Stimulated activated CD4-positive, alpha-beta T cell treated with anti-CD3 and anti-CD28 coated beads, Interleukin-1b, Interleukin-23, amount 100 ng/mL, for 48 hours (primary cell): ENCODE measurements at regions not wholly inside any gene's neighbourhood (a gene's known extent, or its start where the extent isn't known, plus 50 kb on each side); places are given as distances from the start of the nearest gene placed in this dataset.
"Not testable (repeated sequence)": the region's sequence is repeated elsewhere in the genome, so short reads cannot be mapped to it uniquely, and the experiment has no call there.

Source experiments
- DNase-seq: peaks from one replicate; pipeline ENCODE4 v3.0.0-alpha.2; 2020

DNA sequence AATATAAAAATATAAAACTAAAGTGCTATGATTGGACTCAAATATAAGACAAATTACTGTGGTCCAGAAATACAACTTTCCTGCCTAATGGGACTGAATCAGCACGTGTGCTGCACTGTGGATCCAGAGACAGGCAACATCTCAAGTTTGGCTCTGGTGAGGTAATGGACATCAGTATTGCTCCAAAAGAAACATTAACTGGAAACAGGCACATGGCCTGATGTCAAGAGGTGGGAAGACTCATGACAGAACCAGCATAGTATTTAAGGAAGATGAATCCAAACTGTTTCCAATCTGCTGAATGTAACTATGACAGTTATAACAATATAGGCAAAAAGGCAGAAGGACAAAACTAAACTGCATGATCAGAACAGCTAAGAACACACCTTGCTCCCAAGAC, 354.6 kb downstream of the FSIP2 start:
- DNase-seq = no peak

- no peak for DNase-seq
Measured at GRCh38 chr2:186098821-186099220, 360.2 kb downstream of the FSIP2 start.

DNA sequence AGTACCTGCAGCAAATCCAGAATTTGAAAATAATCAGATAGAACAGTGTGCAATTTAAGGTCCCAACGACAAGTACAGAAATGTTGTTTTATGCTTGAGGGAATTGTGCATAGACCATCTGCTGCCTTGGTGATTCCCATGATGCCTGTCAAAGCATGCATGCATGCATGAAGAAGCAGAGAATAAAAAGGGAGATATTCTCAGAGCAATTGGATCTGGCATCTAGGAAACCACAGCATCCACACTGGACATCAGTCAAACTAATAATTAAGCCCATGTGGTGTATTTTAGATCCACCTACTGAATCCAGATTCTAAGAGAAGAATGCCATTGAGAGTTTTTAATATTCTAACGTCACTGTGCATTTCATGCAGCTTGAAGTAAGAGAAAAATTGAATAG, 361.2 kb downstream of the FSIP2 start:
- no peak for DNase-seq

- no peak for DNase-seq
Measured at GRCh38 chr2:186100636-186101035, 362.0 kb downstream of the FSIP2 start.

DNA sequence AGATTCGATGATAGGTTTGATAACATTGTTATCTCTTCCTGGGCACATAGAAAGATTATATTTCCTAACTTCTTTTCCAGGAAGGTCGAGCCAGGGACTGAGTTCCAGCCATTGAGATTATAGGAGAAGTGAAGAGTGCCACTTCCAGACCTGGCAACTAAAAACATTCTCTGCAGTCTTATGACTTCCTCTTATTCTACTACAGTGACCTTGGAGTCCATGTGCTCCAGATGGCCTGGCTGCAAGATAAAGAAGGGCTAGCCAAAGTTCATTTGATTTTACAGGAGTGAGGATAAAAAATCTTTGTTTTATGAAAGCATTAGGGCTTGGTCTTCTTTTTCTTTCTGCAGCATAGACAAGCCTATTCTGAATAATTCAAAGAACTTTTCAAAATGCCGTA, 363.0 kb downstream of the FSIP2 start:
- no peak for DNase-seq

DNA sequence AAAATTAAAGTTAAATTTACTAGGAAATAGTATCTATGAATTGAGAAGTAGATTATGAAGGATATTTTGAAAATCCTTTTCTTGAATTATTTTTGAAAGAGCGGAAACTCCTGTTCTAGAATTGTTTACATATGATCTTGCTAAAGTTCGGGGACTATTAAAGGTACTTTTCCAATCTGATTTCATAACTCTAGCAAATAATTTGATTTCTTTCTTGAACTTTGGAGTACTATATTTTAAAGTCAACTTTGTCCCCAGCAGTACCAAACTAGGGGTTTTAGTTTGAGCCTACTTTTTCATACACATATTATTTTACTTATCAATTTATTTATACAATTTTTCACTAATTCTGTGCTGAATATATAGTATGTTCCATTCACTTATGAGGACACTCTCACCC, 364.7 kb downstream of the FSIP2 start:
- no peak for DNase-seq

DNA sequence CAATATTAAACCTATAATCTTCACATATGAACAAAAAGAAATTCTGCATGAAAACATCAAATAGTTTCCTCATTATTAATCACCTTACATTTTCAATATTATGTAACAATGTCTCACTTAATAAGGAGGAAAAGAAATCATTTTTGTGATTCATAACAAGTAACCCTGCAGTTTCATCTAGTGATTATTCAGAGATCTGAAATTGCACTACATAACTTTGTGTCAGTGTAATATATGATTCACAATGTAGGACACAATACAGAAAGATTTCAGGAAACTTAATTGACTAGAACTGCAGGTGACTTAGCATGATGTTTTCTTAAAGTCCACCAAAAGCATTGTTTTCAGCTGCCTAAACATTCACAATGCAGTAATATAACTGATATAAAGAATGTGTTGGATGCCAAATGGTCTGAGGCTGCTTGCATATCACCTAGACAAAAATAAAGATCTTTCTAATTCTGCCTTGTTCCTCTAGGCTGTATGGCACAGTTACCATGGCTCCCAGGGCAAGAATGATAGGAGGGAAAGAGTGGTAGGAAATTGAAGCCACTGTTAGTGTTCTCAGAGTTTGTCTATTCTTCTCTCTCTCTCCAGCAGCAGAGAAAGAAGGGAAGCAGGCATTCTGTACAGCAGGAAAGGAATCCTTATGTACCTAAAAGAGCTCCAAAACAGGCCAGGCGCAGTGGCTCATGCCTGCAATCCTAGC, 366.6 kb downstream of the FSIP2 start:
- no peak for DNase-seq

DNA sequence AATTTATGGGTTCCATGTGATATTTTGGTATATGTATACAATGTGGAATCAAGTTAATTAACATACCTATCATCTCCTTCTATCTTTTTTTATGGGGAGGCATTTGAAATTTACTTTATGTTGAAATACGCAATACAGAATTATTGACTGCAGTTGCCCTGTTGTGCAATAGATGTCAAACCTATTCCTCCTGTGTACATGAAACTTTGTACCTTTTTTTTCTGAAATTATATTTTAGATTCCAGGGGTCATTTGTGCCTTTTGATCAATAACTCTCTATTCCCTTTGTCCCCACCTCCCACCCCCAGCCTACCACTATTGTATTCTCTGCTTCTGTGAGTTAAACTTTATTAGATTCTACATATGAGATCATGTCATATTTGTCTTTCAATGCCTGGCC, 369.9 kb downstream of the FSIP2 start:
- DNase-seq = no peak

DNA sequence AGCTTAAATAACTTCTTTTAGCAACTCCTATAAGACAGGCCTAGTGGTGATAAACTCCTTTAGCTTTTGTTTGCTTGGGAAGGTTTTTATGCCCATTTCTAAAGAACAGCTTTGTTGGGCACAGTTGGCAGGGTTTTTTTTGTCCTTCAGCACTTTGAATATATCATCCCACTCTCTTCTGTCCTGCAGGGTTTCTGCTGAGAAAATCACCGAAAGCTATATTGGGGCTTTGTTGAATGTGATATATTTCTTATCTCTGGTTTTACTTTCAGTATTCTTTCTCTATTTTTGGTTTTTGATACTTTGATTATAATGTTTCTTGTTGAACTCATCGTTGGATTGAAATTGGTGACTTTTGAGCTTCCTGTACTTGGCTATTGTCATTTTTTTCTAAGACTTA, 372.8 kb upstream of the ZC3H15 start:
- DNase-seq = no peak

DNA sequence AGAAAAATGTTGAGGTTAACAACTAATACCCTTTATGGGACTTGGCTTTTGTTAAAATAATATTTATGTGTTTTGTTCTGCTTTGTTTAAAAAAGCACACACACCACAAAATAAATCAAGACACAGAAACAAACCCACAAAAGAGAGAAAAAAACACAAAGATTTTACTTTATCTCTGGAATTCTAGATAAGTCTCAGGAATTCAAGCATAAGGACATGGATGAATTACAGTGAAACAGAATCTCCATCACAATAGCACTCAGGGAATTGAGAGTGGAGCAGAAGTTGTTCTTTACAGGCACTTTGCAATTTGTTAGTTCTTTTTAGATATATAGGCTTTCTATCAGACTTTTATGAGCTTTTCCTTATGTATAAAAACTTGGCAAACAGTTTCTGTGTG, 360.9 kb upstream of the ZC3H15 start:
- DNase-seq = no peak

DNA sequence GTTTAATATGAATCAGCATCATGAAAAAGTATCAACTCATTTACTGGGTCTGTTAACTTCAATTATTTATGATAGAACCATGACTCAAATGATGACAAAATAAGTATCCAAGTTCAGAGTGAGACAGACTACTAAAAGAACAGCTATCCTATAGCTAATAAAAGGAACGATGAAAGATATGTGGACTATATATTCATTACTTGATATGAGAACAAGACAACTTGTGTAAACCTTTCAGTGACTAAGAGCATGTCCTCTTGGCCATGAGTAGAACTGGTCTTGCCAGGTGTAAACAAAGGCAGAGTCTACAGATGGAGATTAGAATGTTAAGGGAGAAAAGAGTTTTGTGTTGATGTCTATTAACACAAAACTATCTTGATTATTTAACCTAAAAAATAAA, 360.4 kb upstream of the ZC3H15 start:
- no peak for DNase-seq

DNA sequence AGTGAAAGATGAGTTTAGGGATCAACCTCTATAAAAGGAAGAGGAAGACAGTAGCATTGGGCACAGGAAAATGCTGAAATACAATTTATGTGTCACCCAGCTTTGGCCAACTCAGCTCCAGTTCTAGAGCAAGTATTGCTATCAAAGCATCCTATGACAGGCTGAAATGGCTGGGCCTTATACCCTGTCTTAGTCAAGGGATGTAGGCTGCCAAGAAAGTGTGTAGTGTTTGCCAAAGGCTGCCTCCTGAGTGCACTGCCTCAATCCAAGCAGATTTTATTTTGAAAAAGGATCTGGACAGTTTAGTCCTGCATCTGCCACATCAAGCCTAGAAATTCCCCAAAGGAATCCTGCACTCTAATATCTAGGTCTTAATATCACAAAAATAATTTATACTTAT, 359.9 kb upstream of the ZC3H15 start:
- no peak for DNase-seq

GRCh38 chr2:186129767-186130581, 356.1 kb upstream of the ZC3H15 start:
- no peak for DNase-seq

DNA sequence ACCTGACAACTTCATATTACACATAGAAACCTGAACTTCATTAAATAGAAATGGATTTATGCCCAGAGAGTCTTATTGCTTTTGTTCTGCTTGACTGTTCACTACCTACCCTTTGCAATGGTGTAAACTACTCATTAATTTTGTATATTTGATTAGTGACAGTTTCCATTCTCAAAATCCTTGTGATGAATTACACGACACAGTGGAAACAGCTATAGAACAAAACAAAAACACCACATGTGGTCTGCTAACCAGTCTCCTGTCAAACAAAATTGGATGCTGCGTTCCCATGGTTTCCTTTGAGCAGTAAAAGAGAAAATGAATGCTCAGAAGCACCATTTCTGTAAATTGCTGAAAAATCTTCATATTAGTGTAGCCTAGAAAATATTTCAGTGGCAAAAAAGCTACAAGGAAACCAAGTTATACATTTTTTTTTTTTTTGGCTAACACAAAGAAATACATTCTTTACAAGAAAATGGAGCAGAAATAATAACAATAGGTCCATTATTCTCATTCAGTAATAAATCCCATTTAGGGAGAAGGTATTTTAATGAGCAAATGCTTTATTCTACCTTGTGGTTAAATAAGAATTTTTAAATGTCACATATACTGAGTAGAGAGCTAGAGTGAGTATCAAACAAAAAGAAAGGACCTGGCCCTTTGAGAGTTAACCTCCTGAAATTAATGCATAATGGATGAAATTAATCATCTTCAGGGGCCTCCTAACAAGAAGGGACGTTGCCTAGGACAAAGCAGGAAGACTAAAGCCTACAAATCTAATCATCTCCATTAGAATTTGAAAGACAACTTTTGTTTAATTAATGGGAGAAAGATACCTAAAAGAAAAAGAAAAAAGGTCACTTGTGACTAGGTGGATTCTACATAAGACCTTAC, 355.1 kb upstream of the ZC3H15 start:
- no peak for DNase-seq

DNA sequence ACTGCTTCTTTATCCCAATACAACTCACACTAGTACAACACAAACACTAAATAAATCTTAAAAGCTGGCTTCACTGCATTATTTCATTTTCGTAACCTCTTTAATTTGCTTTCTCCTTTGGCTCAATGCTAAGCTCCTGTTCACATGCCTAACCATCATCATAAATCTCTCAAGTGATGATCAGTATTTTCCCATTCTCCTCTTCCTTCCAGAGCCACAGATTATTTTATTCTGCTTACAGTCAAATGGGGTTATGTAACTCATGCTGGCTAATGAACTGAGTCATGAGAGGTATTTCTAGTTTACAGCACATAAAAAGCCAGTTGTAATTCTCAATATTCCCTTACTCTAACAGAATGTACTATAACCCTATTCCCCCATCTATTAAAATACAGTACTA, 350.4 kb upstream of the ZC3H15 start:
- no peak for DNase-seq

DNA sequence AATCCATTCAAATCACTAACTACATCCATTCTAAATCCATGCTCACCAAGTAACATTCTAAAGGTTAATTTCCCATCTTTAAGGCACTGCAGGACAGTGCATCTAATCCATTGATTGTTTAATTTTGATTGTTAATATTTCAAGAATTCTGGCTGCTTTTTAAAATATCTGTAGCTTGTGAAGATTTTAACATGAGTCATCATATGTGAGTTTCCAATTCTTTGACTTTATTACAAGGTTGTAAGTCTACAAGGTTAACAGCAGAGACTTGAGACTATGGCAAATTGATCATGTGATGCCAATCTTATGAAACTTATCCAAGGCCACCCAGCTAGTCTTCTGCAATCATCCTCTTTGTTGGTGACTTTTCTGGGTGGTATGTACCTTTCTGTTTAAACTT, 349.2 kb upstream of the ZC3H15 start:
- DNase-seq = no peak

DNA sequence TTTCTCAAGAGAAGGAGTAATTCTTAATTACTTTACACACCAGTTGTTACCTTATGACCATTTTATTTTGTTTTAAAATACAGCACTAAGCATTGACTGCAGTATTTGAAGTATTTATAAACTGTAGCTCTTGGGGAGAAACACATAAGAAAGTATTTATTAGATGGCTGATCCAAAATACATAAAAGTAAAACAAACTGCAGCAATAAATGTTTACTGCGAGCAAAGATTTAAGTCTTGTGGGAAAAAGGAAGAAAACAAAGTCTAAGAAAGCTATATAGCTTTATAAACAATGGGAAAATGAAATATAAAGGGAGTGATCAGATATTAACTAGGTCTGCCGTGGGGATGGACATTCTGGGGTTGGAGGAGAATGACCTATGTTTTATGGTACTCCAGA, 347.2 kb upstream of the ZC3H15 start:
- DNase-seq = no peak

- no peak for DNase-seq
Measured at GRCh38 chr2:186159101-186159500, 327.0 kb upstream of the ZC3H15 start.

DNA sequence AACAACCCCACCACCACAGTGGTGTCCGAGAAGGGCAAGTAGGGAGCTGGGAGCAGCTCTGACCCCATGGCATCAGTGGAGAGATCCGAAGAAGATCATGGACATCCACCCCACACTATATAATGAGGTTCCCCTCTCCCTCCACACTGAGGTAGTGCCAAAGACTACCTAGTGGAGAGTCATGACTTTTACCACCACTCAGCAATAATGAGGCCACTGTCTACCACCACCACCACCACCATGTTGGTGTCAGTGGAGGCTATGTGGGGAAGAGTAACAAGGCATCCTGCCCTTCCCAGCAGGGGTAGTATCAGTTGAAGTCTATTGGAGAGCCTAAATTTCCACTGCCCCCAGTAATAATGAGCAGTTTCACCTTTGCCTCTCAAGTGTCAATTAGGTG, 321.7 kb upstream of the ZC3H15 start:
- no peak for DNase-seq

DNA sequence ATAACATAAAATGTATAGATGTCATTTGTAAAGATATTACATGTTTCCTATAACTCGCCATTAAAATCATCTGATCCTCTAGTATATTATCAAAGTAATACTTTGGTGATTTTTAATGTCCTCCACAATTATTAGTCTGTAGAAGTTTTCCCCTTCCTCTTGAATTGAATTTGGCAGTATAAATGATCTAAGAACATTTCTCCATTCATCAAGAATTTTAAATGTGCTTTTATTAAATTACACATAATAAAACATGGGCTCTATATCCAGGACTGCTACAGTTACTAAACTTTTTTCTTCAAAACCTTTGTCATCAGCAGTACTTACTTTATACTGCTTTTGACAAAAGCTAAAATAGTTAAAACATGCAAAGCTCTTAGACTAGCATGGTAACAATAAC, 315.4 kb upstream of the ZC3H15 start:
- no peak for DNase-seq

GRCh38 chr2:186181625-186182024, 304.4 kb upstream of the ZC3H15 start:
- no peak for DNase-seq

DNA sequence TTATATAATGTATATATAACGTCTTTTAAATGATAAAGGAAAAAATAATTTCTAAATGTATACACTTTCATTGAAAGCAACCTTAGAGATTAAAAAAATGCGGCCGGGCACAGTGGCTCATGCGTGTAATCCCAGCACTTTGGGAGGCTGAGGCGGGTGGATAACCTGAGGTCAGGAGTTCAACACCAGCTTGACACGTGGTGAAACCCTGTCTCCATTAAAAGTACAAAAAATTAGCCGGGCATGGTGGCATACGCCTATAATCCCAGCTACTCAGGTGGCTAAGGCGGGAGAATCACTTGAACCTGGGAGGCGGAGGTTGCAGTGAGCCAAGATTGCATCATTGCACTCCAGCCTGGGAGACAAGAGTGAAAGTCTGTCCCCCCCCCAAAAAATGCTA, 303.7 kb upstream of the ZC3H15 start:
- DNase-seq = not testable (repeated sequence)

DNA sequence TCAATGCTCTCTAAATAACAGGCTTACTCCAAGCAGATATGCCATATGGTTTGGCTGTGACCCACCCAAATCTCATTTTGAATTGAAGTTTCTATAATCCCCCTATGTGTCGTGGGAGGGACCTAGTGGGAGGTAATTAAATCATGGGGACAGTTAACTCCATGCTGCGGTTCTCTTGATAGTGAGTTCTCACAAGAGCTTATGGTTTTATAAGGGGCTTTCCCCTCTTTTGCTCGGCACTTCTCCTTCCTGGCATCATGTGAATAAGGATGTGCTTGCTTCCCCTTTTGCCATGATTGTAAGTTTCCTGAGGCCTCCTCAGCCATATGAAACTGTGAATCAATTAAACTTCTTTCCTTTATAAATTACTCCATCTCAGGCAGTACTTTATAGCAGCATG, 302.7 kb upstream of the ZC3H15 start:
- DNase-seq = no peak

- DNase-seq = no peak
Measured at GRCh38 chr2:186187854-186188253, 298.2 kb upstream of the ZC3H15 start.
